Nephron (organoid): ENCODE measurements at regions not wholly inside any gene's neighbourhood (a gene's known extent, or its start where the extent isn't known, plus 50 kb on each side); places are given as distances from the start of the nearest gene placed in this dataset.
A peak's percentile ranks its signal among the peaks of the same experiment; 100 is the strongest.

ENCODE experiments used
- H3K27ac Mint-ChIP-seq, 3 experiments: 2 replicates each; pipeline ENCODE4 v1.8.0; 2020; ENCODE audit warnings: mixed read lengths in 3 of 3, mild to moderate bottlenecking in 2 of 3, moderate library complexity in 1 of 3
- H3K27me3 Mint-ChIP-seq: 2 replicates; pipeline ENCODE4 v1.8.0; 2021; ENCODE audit warnings: low read depth, mild to moderate bottlenecking, moderate library complexity, mixed read lengths
- H3K36me3 Mint-ChIP-seq: 2 replicates; pipeline ENCODE4 v1.8.0; 2020; ENCODE audit warnings: low read depth, mixed read lengths
- H3K4me1 Mint-ChIP-seq: 2 replicates; pipeline ENCODE4 v1.8.0; 2020; ENCODE audit warnings: mixed read lengths
- H3K4me3 Mint-ChIP-seq, 3 experiments: 2 replicates each; pipeline ENCODE4 v1.8.0; 2020; ENCODE audit warnings: mild to moderate bottlenecking in 3 of 3, mixed read lengths in 3 of 3, moderate library complexity in 2 of 3
- H3K9me3 Mint-ChIP-seq: 2 replicates; pipeline ENCODE4 v1.8.0; 2020; ENCODE audit warnings: mixed read lengths
- TF ChIP-seq, protein P1 (sequence below), 3 experiments: fragments of 200-600 bp; sonication (generic); IDR thresholded peaks; one replicate each; pipeline ENCODE4 v1.5.0; 2021; ENCODE audit warnings: antibody characterized with exemption in 3 of 3; ENCODE audit not compliant: unreplicated experiment in 3 of 3

DNA sequence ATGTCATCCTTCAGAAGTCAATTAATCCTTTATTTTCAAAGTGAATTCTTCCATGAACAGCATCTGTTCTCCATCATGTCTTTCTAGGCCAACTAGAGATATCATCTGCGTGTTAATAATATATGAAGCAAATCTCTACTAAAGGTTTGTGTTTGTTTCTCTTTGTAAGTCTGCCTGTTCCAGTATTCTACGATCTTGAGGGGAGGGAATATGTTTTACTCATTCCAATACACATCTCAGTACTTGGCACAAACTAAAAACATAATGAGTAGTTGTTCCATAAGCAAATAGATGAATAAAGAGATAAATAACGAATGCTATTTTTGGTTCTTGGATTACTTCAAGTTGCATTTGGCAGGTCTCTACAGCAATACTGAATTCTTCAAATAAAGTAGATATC, 470.7 kb upstream of the GRIN3A start:
- Mint-ChIP-seq H3K4me1 (peaks cover 12% of the 10 kb centered on the region), H3K4me3 (no peak overlapping the region), H3K9me3 (no peaks in the 10 kb centered on the region), H3K27ac (peak overlapping the region in 1 of 3 experiments; percentile 59), H3K27me3 (no peaks in the 10 kb centered on the region), H3K36me3 (no peaks in the 10 kb centered on the region)
- TF ChIP-seq, protein P1, sequence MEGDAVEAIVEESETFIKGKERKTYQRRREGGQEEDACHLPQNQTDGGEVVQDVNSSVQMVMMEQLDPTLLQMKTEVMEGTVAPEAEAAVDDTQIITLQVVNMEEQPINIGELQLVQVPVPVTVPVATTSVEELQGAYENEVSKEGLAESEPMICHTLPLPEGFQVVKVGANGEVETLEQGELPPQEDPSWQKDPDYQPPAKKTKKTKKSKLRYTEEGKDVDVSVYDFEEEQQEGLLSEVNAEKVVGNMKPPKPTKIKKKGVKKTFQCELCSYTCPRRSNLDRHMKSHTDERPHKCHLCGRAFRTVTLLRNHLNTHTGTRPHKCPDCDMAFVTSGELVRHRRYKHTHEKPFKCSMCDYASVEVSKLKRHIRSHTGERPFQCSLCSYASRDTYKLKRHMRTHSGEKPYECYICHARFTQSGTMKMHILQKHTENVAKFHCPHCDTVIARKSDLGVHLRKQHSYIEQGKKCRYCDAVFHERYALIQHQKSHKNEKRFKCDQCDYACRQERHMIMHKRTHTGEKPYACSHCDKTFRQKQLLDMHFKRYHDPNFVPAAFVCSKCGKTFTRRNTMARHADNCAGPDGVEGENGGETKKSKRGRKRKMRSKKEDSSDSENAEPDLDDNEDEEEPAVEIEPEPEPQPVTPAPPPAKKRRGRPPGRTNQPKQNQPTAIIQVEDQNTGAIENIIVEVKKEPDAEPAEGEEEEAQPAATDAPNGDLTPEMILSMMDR (IDR thresholded peaks at IDR 0.05; ENCODE audit: unreplicated experiment in 3 of 3), result no peak

DNA sequence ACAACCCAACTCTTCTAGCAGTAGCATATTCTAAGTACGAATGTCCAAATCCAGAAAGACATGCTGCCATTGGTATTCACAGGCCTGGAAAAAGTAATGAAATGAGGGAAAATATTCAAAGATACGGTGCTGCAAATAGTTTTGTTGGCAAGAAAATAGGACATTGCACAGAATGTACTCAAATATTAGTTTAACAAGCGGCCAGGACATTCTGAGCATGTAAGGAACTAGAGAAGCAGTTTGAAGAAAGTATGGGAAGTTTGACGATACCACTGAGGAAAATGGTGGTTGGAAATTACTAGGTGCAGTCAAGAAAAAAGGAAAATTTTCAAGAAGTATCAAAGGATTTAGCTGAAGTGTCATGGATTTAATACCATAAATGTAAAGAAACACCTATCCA, 468.0 kb upstream of the GRIN3A start:
- Mint-ChIP-seq H3K9me3 (no peaks in the 10 kb centered on the region), H3K4me3 (no peak overlapping the region)

DNA sequence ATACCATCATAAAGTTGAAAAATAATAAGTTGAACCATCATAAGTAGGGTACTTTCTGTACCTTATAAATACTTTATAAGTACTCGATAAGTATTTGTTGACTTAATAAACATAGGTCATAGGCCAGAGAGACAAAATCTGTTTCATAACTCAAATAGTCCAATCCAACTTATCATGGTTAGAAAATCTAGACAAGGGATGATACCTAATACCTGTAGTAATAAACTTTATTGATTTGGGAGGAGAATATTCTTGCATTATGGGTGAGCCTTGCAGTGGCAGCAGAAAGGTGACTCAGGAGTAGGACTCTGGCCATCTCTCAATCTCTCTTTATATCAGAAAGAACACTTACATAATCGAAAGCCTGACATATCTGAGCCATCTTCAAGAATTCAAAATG, 466.8 kb upstream of the GRIN3A start:
- Mint-ChIP-seq H3K9me3 (no peaks in the 10 kb centered on the region), H3K4me1 (peaks cover 6% of the 10 kb centered on the region), H3K27me3 (no peaks in the 10 kb centered on the region), H3K36me3 (no peaks in the 10 kb centered on the region), H3K27ac (no peak overlapping the region), H3K4me3 (no peak overlapping the region)
- TF ChIP-seq, protein P1 (IDR thresholded peaks at IDR 0.05; ENCODE audit: unreplicated experiment in 3 of 3), result no peak

More for the DNA sequence above, 468.0 kb upstream of the GRIN3A start:
- no peaks in the 10 kb centered on the region for H3K36me3 Mint-ChIP-seq
- peaks cover 11% of the 10 kb centered on the region for H3K4me1 Mint-ChIP-seq
- TF ChIP-seq, protein P1 (IDR thresholded peaks at IDR 0.05; ENCODE audit: unreplicated experiment in 3 of 3), result no peak
- no peaks in the 10 kb centered on the region for H3K27me3 Mint-ChIP-seq
- no peak overlapping the region for H3K27ac Mint-ChIP-seq

DNA sequence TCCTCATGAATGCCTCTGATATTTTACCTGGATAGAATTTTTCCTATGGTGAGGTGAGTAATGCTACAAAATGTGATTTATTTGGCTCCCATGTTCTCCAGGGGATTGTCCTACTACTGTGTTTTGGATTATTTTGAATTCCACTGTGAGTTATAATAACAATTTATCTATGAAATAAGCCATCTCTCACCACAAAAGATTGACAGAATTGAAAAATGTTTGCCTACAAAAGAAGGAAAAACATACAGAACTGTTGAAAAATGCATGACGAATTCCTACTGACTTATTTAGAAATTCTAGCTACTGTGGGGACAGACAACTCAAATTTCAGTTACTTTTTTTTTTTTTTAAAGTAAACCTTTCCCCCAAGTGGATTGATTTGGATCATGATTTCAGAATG, 463.7 kb upstream of the GRIN3A start:
- Mint-ChIP-seq H3K4me1 (no peaks in the 10 kb centered on the region), H3K9me3 (no peaks in the 10 kb centered on the region), H3K4me3 (no peak overlapping the region), H3K27ac (no peak overlapping the region), H3K27me3 (no peaks in the 10 kb centered on the region), H3K36me3 (no peaks in the 10 kb centered on the region)
- TF ChIP-seq, protein P1 (IDR thresholded peaks at IDR 0.05; ENCODE audit: unreplicated experiment in 3 of 3), result no peak

DNA sequence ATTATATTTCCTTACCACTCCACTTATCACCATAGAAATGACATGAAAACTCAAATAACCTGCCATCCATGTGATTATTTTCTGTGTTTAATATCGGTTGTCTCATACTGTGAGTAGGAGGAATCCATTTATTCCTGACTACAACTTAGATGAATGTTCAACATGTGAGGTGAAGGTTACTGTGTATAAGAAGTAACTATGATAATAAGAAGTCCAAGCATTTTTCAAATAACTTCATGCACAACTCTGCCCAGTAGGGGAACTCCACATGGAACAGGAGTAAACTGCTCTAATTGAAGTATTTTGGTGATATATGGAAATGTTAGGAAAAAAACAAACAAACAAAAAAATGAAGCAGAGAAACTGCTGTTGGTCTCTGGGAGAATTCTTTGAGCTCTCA, 447.5 kb upstream of the GRIN3A start:
- Mint-ChIP-seq H3K9me3 (no peaks in the 10 kb centered on the region), H3K4me3 (peak overlapping the region in 1 of 3 experiments; percentile 17), H3K4me1 (peaks cover 20% of the 10 kb centered on the region), H3K36me3 (no peaks in the 10 kb centered on the region), H3K27ac (peak overlapping the region; percentile 16 to 81 (median 60)), H3K27me3 (no peaks in the 10 kb centered on the region)
- TF ChIP-seq, protein P1 (IDR thresholded peaks at IDR 0.05; ENCODE audit: unreplicated experiment in 3 of 3), result peak in 2 of 3 experiments; percentile 15 to 17

DNA sequence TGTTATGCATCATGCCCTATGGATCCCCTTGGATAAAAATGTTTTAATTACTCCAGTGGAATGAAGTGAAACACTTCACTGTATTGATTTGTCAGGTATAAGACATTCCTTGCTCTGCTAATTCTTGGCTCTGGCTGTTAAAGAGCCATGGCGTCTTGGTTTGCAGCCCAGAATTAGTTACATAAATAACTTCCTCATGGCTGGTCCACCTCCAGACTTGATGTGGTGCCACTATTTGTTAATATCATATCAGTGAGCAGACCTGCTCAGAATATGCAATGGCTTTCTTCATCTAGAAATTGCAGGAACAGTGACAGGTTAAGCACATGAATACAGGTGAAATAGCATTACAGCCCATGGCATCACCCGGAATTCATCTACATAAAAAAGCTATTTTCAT, 446.9 kb upstream of the GRIN3A start:
- Mint-ChIP-seq H3K27ac (peak overlapping the region in 1 of 3 experiments; percentile 37), H3K4me1 (peaks cover 20% of the 10 kb centered on the region), H3K27me3 (no peaks in the 10 kb centered on the region), H3K4me3 (no peak overlapping the region), H3K9me3 (no peaks in the 10 kb centered on the region), H3K36me3 (no peaks in the 10 kb centered on the region)
- TF ChIP-seq, protein P1 (IDR thresholded peaks at IDR 0.05; ENCODE audit: unreplicated experiment in 3 of 3), result no peak
